ENCODE measurements at regions not wholly inside any gene's neighbourhood (a gene's known extent, or its start where the extent isn't known, plus 50 kb on each side); places are given as distances from the start of the nearest gene placed in this dataset.
"Not testable (repeated sequence)": the region's sequence is repeated elsewhere in the genome, so short reads cannot be mapped to it uniquely, and the experiment has no call there.

GRCh38 chr13:87235621-87236020 is 435.6 kb upstream of the SLITRK5 start:
- Mint-ChIP-seq H3K4me1 (ENCODE audit: low read depth) (no peaks in the 10 kb centered on the region), H3K27me3 (ENCODE audit: low read depth) (no peaks in the 10 kb centered on the region), H3K4me3 (no peak overlapping the region), H3K36me3 (ENCODE audit: insufficient read depth) (no peaks in the 10 kb centered on the region), H3K9me3 (peaks cover 44% of the 10 kb centered on the region)
- no peak for ATAC-seq
- DNase-seq, result no peak

GRCh38 chr13:87244256-87244890 is 426.8 kb upstream of the SLITRK5 start:
- no peaks in the 10 kb centered on the region for H3K9me3 Mint-ChIP-seq
- DNase-seq (no peak), ATAC-seq (no peak)
- H3K27me3 Mint-ChIP-seq (ENCODE audit: low read depth), result no peaks in the 10 kb centered on the region
- H3K36me3 Mint-ChIP-seq (ENCODE audit: insufficient read depth), result no peaks in the 10 kb centered on the region
- no peak overlapping the region for H3K4me3 Mint-ChIP-seq
- H3K4me1 Mint-ChIP-seq (ENCODE audit: low read depth), result no peaks in the 10 kb centered on the region

- not testable (repeated sequence) for H3K9me3 Mint-ChIP-seq; ATAC-seq; H3K27me3 Mint-ChIP-seq (ENCODE audit: low read depth); H3K4me3 Mint-ChIP-seq; H3K36me3 Mint-ChIP-seq (ENCODE audit: insufficient read depth); DNase-seq; H3K4me1 Mint-ChIP-seq (ENCODE audit: low read depth)
Observed at GRCh38 chr13:87249847-87250246, 421.3 kb upstream of the SLITRK5 start.

GRCh38 chr13:87255394-87255793 is 415.8 kb upstream of the SLITRK5 start:
- Mint-ChIP-seq H3K4me3 (no peak overlapping the region), H3K36me3 (ENCODE audit: insufficient read depth) (no peaks in the 10 kb centered on the region), H3K27me3 (ENCODE audit: low read depth) (no peaks in the 10 kb centered on the region), H3K4me1 (ENCODE audit: low read depth) (no peaks in the 10 kb centered on the region), H3K9me3 (peaks cover 10% of the 10 kb centered on the region)
- no peak for DNase-seq
- ATAC-seq, result no peak

- DNase-seq (no peak), ATAC-seq (no peak)
- no peaks in the 10 kb centered on the region for H3K36me3 Mint-ChIP-seq (ENCODE audit: insufficient read depth)
- H3K27me3 Mint-ChIP-seq (ENCODE audit: low read depth), result no peaks in the 10 kb centered on the region
- no peak overlapping the region for H3K4me3 Mint-ChIP-seq
- no peaks in the 10 kb centered on the region for H3K4me1 Mint-ChIP-seq (ENCODE audit: low read depth)
- peaks cover 8% of the 10 kb centered on the region for H3K9me3 Mint-ChIP-seq
Observed at GRCh38 chr13:87259479-87260083, 411.6 kb upstream of the SLITRK5 start.

GRCh38 chr13:87274209-87274819 is 396.9 kb upstream of the SLITRK5 start:
- ATAC-seq, result no peak
- no peak overlapping the region for H3K4me3 Mint-ChIP-seq
- DNase-seq, result no peak
- H3K4me1 Mint-ChIP-seq (ENCODE audit: low read depth), result no peaks in the 10 kb centered on the region
- no peaks in the 10 kb centered on the region for H3K27me3 Mint-ChIP-seq (ENCODE audit: low read depth)
- H3K9me3 Mint-ChIP-seq, result no peaks in the 10 kb centered on the region
- no peaks in the 10 kb centered on the region for H3K36me3 Mint-ChIP-seq (ENCODE audit: insufficient read depth)

- Mint-ChIP-seq H3K27me3 (ENCODE audit: low read depth) (no peaks in the 10 kb centered on the region), H3K36me3 (ENCODE audit: insufficient read depth) (no peaks in the 10 kb centered on the region), H3K9me3 (peaks cover 4% of the 10 kb centered on the region), H3K4me3 (no peak overlapping the region), H3K4me1 (ENCODE audit: low read depth) (no peaks in the 10 kb centered on the region)
- ATAC-seq (no peak), DNase-seq (no peak)
Observed at GRCh38 chr13:87280139-87280538, 391.0 kb upstream of the SLITRK5 start.

- no peaks in the 10 kb centered on the region for H3K4me1 Mint-ChIP-seq (ENCODE audit: low read depth)
- no peak for ATAC-seq
- peaks cover 11% of the 10 kb centered on the region for H3K9me3 Mint-ChIP-seq
- no peaks in the 10 kb centered on the region for H3K27me3 Mint-ChIP-seq (ENCODE audit: low read depth)
- no peaks in the 10 kb centered on the region for H3K36me3 Mint-ChIP-seq (ENCODE audit: insufficient read depth)
- H3K4me3 Mint-ChIP-seq, result no peak overlapping the region
- no peak for DNase-seq
Observed at GRCh38 chr13:87287721-87288120, 383.4 kb upstream of the SLITRK5 start.

GRCh38 chr13:87295636-87296035 is 375.5 kb upstream of the SLITRK5 start:
- no peak for ATAC-seq
- Mint-ChIP-seq H3K27me3 (ENCODE audit: low read depth) (no peaks in the 10 kb centered on the region), H3K4me1 (ENCODE audit: low read depth) (no peaks in the 10 kb centered on the region), H3K36me3 (ENCODE audit: insufficient read depth) (no peaks in the 10 kb centered on the region), H3K4me3 (no peak overlapping the region), H3K9me3 (peaks cover 22% of the 10 kb centered on the region)
- no peak for DNase-seq

GRCh38 chr13:87302034-87302433 is 369.1 kb upstream of the SLITRK5 start:
- ATAC-seq (no peak), DNase-seq (no peak)
- H3K36me3 Mint-ChIP-seq (ENCODE audit: insufficient read depth), result no peaks in the 10 kb centered on the region
- H3K9me3 Mint-ChIP-seq, result peaks cover 12% of the 10 kb centered on the region
- H3K4me3 Mint-ChIP-seq, result no peak overlapping the region
- no peaks in the 10 kb centered on the region for H3K27me3 Mint-ChIP-seq (ENCODE audit: low read depth)
- no peaks in the 10 kb centered on the region for H3K4me1 Mint-ChIP-seq (ENCODE audit: low read depth)

- no peak for ATAC-seq
- no peaks in the 10 kb centered on the region for H3K27me3 Mint-ChIP-seq (ENCODE audit: low read depth)
- H3K9me3 Mint-ChIP-seq, result peaks cover 14% of the 10 kb centered on the region
- H3K36me3 Mint-ChIP-seq (ENCODE audit: insufficient read depth), result no peaks in the 10 kb centered on the region
- H3K4me3 Mint-ChIP-seq, result no peak overlapping the region
- no peak for DNase-seq
- H3K4me1 Mint-ChIP-seq (ENCODE audit: low read depth), result no peaks in the 10 kb centered on the region
Observed at GRCh38 chr13:87302931-87303330, 368.2 kb upstream of the SLITRK5 start.

- no peak for DNase-seq
- H3K36me3 Mint-ChIP-seq (ENCODE audit: insufficient read depth), result no peaks in the 10 kb centered on the region
- no peaks in the 10 kb centered on the region for H3K27me3 Mint-ChIP-seq (ENCODE audit: low read depth)
- H3K4me1 Mint-ChIP-seq (ENCODE audit: low read depth), result no peaks in the 10 kb centered on the region
- peaks cover 13% of the 10 kb centered on the region for H3K9me3 Mint-ChIP-seq
- H3K4me3 Mint-ChIP-seq, result no peak overlapping the region
- ATAC-seq, result no peak
Observed at GRCh38 chr13:87311165-87311564, 360.0 kb upstream of the SLITRK5 start.

GRCh38 chr13:87314822-87315221 is 356.3 kb upstream of the SLITRK5 start:
- no peak for ATAC-seq
- H3K4me3 Mint-ChIP-seq, result no peak overlapping the region
- H3K36me3 Mint-ChIP-seq (ENCODE audit: insufficient read depth), result no peaks in the 10 kb centered on the region
- DNase-seq, result no peak
- H3K4me1 Mint-ChIP-seq (ENCODE audit: low read depth), result no peaks in the 10 kb centered on the region
- H3K9me3 Mint-ChIP-seq, result peaks cover 9% of the 10 kb centered on the region
- no peaks in the 10 kb centered on the region for H3K27me3 Mint-ChIP-seq (ENCODE audit: low read depth)

GRCh38 chr13:87322386-87322785 is 348.8 kb upstream of the SLITRK5 start:
- H3K36me3 Mint-ChIP-seq (ENCODE audit: insufficient read depth), result no peaks in the 10 kb centered on the region

GRCh38 chr13:87324558-87324957 is 346.6 kb upstream of the SLITRK5 start:
- Mint-ChIP-seq H3K4me3 (no peak overlapping the region), H3K4me1 (ENCODE audit: low read depth) (no peaks in the 10 kb centered on the region), H3K9me3 (peaks cover 14% of the 10 kb centered on the region), H3K27me3 (ENCODE audit: low read depth) (no peaks in the 10 kb centered on the region), H3K36me3 (ENCODE audit: insufficient read depth) (no peaks in the 10 kb centered on the region)
- DNase-seq, result no peak
- no peak for ATAC-seq

More at GRCh38 chr13:87322386-87322785, 348.8 kb upstream of the SLITRK5 start:
- H3K9me3 Mint-ChIP-seq, result peaks cover 14% of the 10 kb centered on the region
- ATAC-seq (no peak), DNase-seq (no peak)
- H3K27me3 Mint-ChIP-seq (ENCODE audit: low read depth), result no peaks in the 10 kb centered on the region
- H3K4me3 Mint-ChIP-seq, result no peak overlapping the region
- no peaks in the 10 kb centered on the region for H3K4me1 Mint-ChIP-seq (ENCODE audit: low read depth)

Measured in activated T-cell treated with anti-CD3 and anti-CD28 coated beads, Interleukin-2, amount 50 U/mL, for 4 hours (primary cell).